ENCODE measurements at regions not wholly inside any gene's neighbourhood (a gene's known extent, or its start where the extent isn't known, plus 50 kb on each side); places are given as distances from the start of the nearest gene placed in this dataset.
"Not testable (repeated sequence)": the region's sequence is repeated elsewhere in the genome, so short reads cannot be mapped to it uniquely, and the experiment has no call there.

DNA sequence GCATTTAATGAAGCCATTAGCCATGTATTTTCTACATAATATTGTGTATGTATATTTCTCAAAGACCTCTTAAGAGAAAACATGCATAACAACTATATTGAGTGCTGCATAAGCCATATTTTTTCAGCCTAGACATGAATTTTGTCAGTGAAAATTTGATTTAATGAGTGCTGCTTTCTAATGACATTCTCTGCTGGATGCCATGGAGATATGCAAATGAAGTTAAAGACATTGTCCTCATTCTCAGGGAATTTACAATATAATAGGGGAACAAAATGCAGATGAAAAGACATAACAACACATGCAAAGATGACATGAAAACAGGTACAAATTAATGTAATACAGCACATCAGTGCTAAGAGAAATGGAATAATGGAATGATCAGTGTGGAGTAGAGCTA lies 118.7 kb downstream of the ATOH1 start:
- no peaks in the 10 kb centered on the region for H3K9me3 Mint-ChIP-seq (ENCODE audit: unreplicated experiment)
- H3K4me1 Mint-ChIP-seq (ENCODE audit: unreplicated experiment): no peaks in the 10 kb centered on the region
- DNase-seq (ENCODE audit: low spot score): no peak
- no peaks in the 10 kb centered on the region for H3K36me3 Mint-ChIP-seq (ENCODE audit: low read depth, unreplicated experiment)
- H3K27ac Mint-ChIP-seq (ENCODE audit: unreplicated experiment): no peak overlapping the region
- H3K27me3 Mint-ChIP-seq (ENCODE audit: unreplicated experiment): no peaks in the 10 kb centered on the region
- no peak overlapping the region for H3K4me3 Mint-ChIP-seq (ENCODE audit: unreplicated experiment)
- TF ChIP-seq, protein P1, sequence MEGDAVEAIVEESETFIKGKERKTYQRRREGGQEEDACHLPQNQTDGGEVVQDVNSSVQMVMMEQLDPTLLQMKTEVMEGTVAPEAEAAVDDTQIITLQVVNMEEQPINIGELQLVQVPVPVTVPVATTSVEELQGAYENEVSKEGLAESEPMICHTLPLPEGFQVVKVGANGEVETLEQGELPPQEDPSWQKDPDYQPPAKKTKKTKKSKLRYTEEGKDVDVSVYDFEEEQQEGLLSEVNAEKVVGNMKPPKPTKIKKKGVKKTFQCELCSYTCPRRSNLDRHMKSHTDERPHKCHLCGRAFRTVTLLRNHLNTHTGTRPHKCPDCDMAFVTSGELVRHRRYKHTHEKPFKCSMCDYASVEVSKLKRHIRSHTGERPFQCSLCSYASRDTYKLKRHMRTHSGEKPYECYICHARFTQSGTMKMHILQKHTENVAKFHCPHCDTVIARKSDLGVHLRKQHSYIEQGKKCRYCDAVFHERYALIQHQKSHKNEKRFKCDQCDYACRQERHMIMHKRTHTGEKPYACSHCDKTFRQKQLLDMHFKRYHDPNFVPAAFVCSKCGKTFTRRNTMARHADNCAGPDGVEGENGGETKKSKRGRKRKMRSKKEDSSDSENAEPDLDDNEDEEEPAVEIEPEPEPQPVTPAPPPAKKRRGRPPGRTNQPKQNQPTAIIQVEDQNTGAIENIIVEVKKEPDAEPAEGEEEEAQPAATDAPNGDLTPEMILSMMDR (IDR thresholded peaks at IDR 0.05; ENCODE audit: unreplicated experiment): no peak

DNA sequence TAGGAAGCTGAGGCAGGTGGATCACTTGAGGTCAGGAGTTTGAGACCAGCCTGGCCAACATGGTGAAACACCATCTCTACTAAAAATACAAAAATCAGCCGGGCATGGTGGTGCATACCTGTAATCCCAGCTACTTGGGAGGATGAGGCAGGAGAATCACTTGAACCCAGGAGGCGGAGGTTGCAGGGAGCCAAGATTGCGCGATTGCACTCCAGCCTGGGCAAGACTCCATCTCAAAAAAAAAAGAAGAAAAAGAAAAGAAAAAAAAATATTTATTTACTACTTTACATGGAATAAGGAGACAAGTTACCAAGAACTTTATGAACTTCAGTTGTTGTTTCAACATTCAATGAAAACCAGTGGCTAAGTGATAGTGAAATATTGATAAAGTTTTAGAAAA lies 121.7 kb downstream of the ATOH1 start:
- H3K9me3 Mint-ChIP-seq (ENCODE audit: unreplicated experiment); H3K4me1 Mint-ChIP-seq (ENCODE audit: unreplicated experiment); H3K27ac Mint-ChIP-seq (ENCODE audit: unreplicated experiment); DNase-seq (ENCODE audit: low spot score); H3K36me3 Mint-ChIP-seq (ENCODE audit: low read depth, unreplicated experiment); H3K4me3 Mint-ChIP-seq (ENCODE audit: unreplicated experiment); H3K27me3 Mint-ChIP-seq (ENCODE audit: unreplicated experiment): not testable (repeated sequence)

DNA sequence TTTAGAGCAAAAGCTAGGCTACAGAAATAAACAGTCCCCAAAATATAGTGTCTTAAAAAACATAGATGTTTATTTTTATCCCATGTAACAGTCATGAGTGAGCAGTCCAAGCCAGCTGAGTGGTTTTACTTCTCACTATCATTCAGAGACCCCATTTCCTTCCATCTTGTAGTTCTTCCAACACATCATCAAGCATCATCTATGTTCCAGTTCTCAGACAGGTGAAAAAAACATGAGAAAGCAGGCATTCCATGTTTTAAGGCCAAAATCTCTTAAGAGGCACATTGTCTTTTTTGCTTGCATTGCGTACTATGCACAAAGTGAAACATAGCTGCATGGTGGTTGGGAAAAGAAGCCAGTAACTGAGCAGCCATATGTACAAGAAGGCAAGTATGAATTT lies 128.6 kb downstream of the ATOH1 start:
- no peaks in the 10 kb centered on the region for H3K27me3 Mint-ChIP-seq (ENCODE audit: unreplicated experiment)
- no peaks in the 10 kb centered on the region for H3K36me3 Mint-ChIP-seq (ENCODE audit: low read depth, unreplicated experiment)
- H3K9me3 Mint-ChIP-seq (ENCODE audit: unreplicated experiment): no peaks in the 10 kb centered on the region
- TF ChIP-seq, protein P1 (IDR thresholded peaks at IDR 0.05; ENCODE audit: unreplicated experiment): no peak
- no peak overlapping the region for H3K4me3 Mint-ChIP-seq (ENCODE audit: unreplicated experiment)
- H3K4me1 Mint-ChIP-seq (ENCODE audit: unreplicated experiment): peaks cover 5% of the 10 kb centered on the region
- no peak overlapping the region for H3K27ac Mint-ChIP-seq (ENCODE audit: unreplicated experiment)
- DNase-seq (ENCODE audit: low spot score): no peak

DNA sequence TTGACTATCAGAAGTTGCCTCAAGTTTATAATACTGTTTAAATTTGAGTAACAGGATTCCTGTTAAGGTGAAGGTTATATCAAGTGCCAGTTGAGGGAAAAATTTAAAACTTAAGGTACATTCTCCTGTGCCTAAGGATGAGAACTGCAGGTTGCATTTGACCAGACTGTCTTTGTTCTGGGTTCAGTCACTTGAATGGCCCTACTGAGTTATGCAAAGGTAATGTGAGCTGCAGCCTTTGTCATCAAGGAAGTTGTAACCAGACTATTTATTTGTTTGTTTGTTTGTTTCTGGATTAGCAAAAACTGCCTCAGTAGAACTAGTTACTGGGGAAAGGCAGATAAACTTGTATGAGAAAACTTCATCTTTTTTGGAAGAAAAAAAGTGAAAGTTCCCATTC lies 131.9 kb downstream of the ATOH1 start:
- Mint-ChIP-seq H3K27ac (ENCODE audit: unreplicated experiment) (no peak overlapping the region), H3K9me3 (ENCODE audit: unreplicated experiment) (no peaks in the 10 kb centered on the region), H3K4me3 (ENCODE audit: unreplicated experiment) (no peak overlapping the region), H3K27me3 (ENCODE audit: unreplicated experiment) (no peaks in the 10 kb centered on the region), H3K4me1 (ENCODE audit: unreplicated experiment) (peaks cover 5% of the 10 kb centered on the region), H3K36me3 (ENCODE audit: low read depth, unreplicated experiment) (no peaks in the 10 kb centered on the region)
- no peak for DNase-seq (ENCODE audit: low spot score)
- TF ChIP-seq, protein P1 (IDR thresholded peaks at IDR 0.05; ENCODE audit: unreplicated experiment): no peak

DNA sequence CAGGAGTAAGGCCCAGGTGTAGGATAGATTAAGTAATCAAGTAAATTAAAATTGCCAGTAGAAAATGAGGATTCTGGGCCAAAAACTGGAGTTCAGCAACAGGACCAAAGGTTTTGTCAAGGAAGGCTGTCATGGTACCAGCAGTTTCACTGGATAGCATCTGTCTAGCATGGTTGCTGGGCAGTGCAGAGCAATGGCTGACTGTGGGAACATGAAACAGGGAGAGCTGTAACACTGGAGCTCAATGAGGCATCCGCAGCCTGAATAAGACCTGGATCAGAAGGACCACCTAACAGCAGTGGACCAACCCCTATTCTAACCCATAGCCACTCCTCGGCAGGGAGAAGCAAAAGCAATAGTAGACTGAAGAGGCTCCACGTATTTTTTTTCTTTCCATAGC lies 132.4 kb downstream of the ATOH1 start:
- TF ChIP-seq, protein P1 (IDR thresholded peaks at IDR 0.05; ENCODE audit: unreplicated experiment): no peak
- Mint-ChIP-seq H3K27ac (ENCODE audit: unreplicated experiment) (peak overlapping the region; percentile 55), H3K27me3 (ENCODE audit: unreplicated experiment) (no peaks in the 10 kb centered on the region), H3K4me3 (ENCODE audit: unreplicated experiment) (no peak overlapping the region), H3K36me3 (ENCODE audit: low read depth, unreplicated experiment) (no peaks in the 10 kb centered on the region), H3K4me1 (ENCODE audit: unreplicated experiment) (peaks cover 5% of the 10 kb centered on the region), H3K9me3 (ENCODE audit: unreplicated experiment) (no peaks in the 10 kb centered on the region)
- DNase-seq (ENCODE audit: low spot score): no peak

DNA sequence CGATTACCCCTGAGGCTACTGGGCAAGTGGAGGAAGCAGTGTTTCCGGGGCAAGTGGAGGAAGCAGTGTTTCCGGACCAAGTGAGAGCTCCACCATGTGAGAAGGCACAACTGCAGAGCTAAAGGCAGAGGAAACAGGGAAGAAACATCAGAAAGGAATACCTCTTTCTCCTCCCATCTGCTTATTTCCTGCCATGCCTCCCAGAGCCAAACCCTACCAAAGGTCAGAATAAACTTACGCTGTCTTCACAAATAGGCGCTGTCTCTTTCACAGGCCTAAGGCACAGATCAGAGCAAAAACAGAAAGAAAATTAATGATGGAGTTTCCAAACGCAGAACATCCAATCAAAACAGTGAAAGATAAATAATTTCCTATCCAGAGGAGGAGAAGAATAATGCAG lies 153.0 kb downstream of the ATOH1 start:
- H3K36me3 Mint-ChIP-seq (ENCODE audit: low read depth, unreplicated experiment): no peaks in the 10 kb centered on the region
- peak overlapping the region; percentile 91 for H3K27ac Mint-ChIP-seq (ENCODE audit: unreplicated experiment)
- H3K4me3 Mint-ChIP-seq (ENCODE audit: unreplicated experiment): no peak overlapping the region
- TF ChIP-seq, protein P1 (IDR thresholded peaks at IDR 0.05; ENCODE audit: unreplicated experiment): no peak
- peaks cover 3% of the 10 kb centered on the region for H3K9me3 Mint-ChIP-seq (ENCODE audit: unreplicated experiment)
- H3K4me1 Mint-ChIP-seq (ENCODE audit: unreplicated experiment): peaks cover 14% of the 10 kb centered on the region
- peak; percentile 25 for DNase-seq (ENCODE audit: low spot score)
- peaks cover 3% of the 10 kb centered on the region for H3K27me3 Mint-ChIP-seq (ENCODE audit: unreplicated experiment)
